IMR-90 (cell line): ENCODE measurements at regions not wholly inside any gene's neighbourhood (a gene's known extent, or its start where the extent isn't known, plus 50 kb on each side); places are given as distances from the start of the nearest gene placed in this dataset.

Source experiments
- ATAC-seq: fragments of 200-7000 bp; cut with Tn5 transposase; 2 replicates; pipeline ENCODE4 v1.9.1; 2020; ENCODE audit warnings: low read depth, mild to moderate bottlenecking, moderate library complexity
- BruUV-seq: library from RNA; stranded (reverse); fragments of 400-500 nt; replicated peaks from 2 replicates; lab custom pipeline; 2021; lab: Mats Ljungman, UMichigan
- CTCF ChIA-PET: fragments of 300-600 bp; formaldehyde crosslinking; extraction: SDS; loops from one replicate; lab custom pipeline; 2021; ENCODE audit warnings: antibody characterized with exemption; lab: Yijun Ruan, JAX
- POLR2A ChIA-PET: fragments of 300-600 bp; sonication (Branson Sonifier 250); formaldehyde crosslinking; loops from one replicate; lab custom pipeline; 2022; ENCODE audit warnings: antibody characterized with exemption; ENCODE audit not compliant: unreplicated experiment; lab: Charles Lee
- DNase-seq: peaks from one replicate; pipeline ENCODE4 v3.0.0; 2013
- H2AFZ ChIP-seq: replicated peaks from 2 replicates; pipeline ENCODE3; 2013; ENCODE audit warnings: low read length, mild to moderate bottlenecking; ENCODE audit not compliant: poor library complexity
- H2AK5ac ChIP-seq: 2 replicates; pipeline ENCODE4 v1.6.1; 2013; ENCODE audit warnings: low read depth, low read length, inconsistent platforms
- H2AK9ac ChIP-seq: replicated peaks from 2 replicates; pipeline ENCODE3; 2013; ENCODE audit warnings: mild to moderate bottlenecking, low read depth, low read length, moderate library complexity; ENCODE audit not compliant: poor library complexity
- H2BK120ac ChIP-seq: 2 replicates; pipeline ENCODE4 v1.6.1; 2013; ENCODE audit warnings: low read depth, low read length, inconsistent platforms
- H2BK15ac ChIP-seq: 3 replicates; pipeline ENCODE4 v1.6.1; 2013; ENCODE audit warnings: low read depth, low read length, inconsistent platforms
- H2BK20ac ChIP-seq: 2 replicates; pipeline ENCODE4 v1.6.1; 2013; ENCODE audit warnings: low read depth, mild to moderate bottlenecking, inconsistent platforms, low read length, moderate library complexity
- H2BK5ac ChIP-seq: 2 replicates; pipeline ENCODE4 v1.6.1; 2013; ENCODE audit warnings: mild to moderate bottlenecking, low read depth, low read length, inconsistent platforms; ENCODE audit not compliant: poor library complexity, severe bottlenecking
- H3K14ac ChIP-seq: replicated peaks from 2 replicates; pipeline ENCODE4 v1.6.1; 2013; ENCODE audit warnings: low read depth, low read length, inconsistent platforms
- H3K18ac ChIP-seq: 2 replicates; pipeline ENCODE4 v1.6.1; 2013; ENCODE audit warnings: low read depth, low read length, control low read depth
- H3K23ac ChIP-seq: 2 replicates; pipeline ENCODE4 v1.6.1; 2013; ENCODE audit warnings: low read depth, low read length, inconsistent platforms
- H3K27ac ChIP-seq: 2 replicates; pipeline ENCODE4 v1.5.1; 2013; ENCODE audit warnings: mild to moderate bottlenecking, control low read depth, low read length; ENCODE audit not compliant: insufficient read depth
- H3K27me3 ChIP-seq: 2 replicates; pipeline ENCODE4 v1.6.1; 2013; ENCODE audit warnings: low read length; ENCODE audit not compliant: control insufficient read depth, insufficient read depth
- H3K36me3 ChIP-seq: 2 replicates; pipeline ENCODE4 v1.6.1; 2013; ENCODE audit warnings: low read length, mixed read lengths; ENCODE audit not compliant: control insufficient read depth, insufficient read depth
- H3K4ac ChIP-seq: 2 replicates; pipeline ENCODE4 v1.6.1; 2013; ENCODE audit warnings: low read depth, low read length, inconsistent platforms
- H3K4me1 ChIP-seq: 2 replicates; pipeline ENCODE4 v1.6.1; 2013; ENCODE audit warnings: low read length, mixed read lengths; ENCODE audit not compliant: control insufficient read depth, insufficient read depth
- H3K4me2 ChIP-seq: 2 replicates; pipeline ENCODE4 v1.6.1; 2013; ENCODE audit warnings: low read depth, mild to moderate bottlenecking, control low read depth, low read length, moderate library complexity
- H3K4me3 ChIP-seq: 2 replicates; pipeline ENCODE4 v1.5.1; 2013; ENCODE audit warnings: low read depth, mild to moderate bottlenecking, control low read depth, low read length, moderate library complexity; ENCODE audit not compliant: insufficient read depth
- H3K56ac ChIP-seq: 2 replicates; pipeline ENCODE4 v1.6.1; 2013; ENCODE audit warnings: low read length, inconsistent platforms; ENCODE audit not compliant: insufficient read depth; ENCODE audit errors: extremely low read depth
- H3K79me1 ChIP-seq, 2 experiments: 2 replicates each; pipeline ENCODE4 v1.6.1; 2013; ENCODE audit warnings: low read length in 2 of 2, inconsistent platforms in 1 of 2, low read depth in 1 of 2
- H3K9ac ChIP-seq: 2 replicates; pipeline ENCODE4 v1.6.1; 2013; ENCODE audit warnings: low read depth, low read length, control low read depth
- H3K9me1 ChIP-seq: 2 replicates; pipeline ENCODE4 v1.6.1; 2013; ENCODE audit warnings: low read length, inconsistent platforms; ENCODE audit not compliant: insufficient read depth
- H3K9me3 ChIP-seq: 2 replicates; pipeline ENCODE4 v1.6.1; 2013; ENCODE audit warnings: low read length; ENCODE audit not compliant: control insufficient read depth, insufficient read depth
- H4K20me1 ChIP-seq: 2 replicates; pipeline ENCODE4 v1.6.1; 2013; ENCODE audit warnings: low read length, inconsistent platforms; ENCODE audit not compliant: insufficient read depth
- H4K5ac ChIP-seq: 2 replicates; pipeline ENCODE4 v1.6.1; 2013; ENCODE audit warnings: mild to moderate bottlenecking, low read depth, low read length, control low read depth
- H4K8ac ChIP-seq, 2 experiments: 2 replicates each; pipeline ENCODE4 v1.6.1; 2013; ENCODE audit warnings: low read depth in 2 of 2, low read length in 2 of 2, control low read depth in 1 of 2, inconsistent platforms in 1 of 2
- H4K91ac ChIP-seq: 2 replicates; pipeline ENCODE4 v1.6.1; 2013; ENCODE audit warnings: low read depth, low read length, inconsistent platforms; ENCODE audit not compliant: insufficient read depth
- ELK1 ChIP-seq: fragments of 150-350 bp; IDR thresholded peaks from 2 replicates; pipeline ENCODE4 v1.6.1; 2016; ENCODE audit warnings: low read depth, mild to moderate bottlenecking, low read length, moderate library complexity, borderline replicate concordance
- MAFK ChIP-seq: IDR thresholded peaks from 2 replicates; pipeline ENCODE4 v1.6.1; 2012; ENCODE audit warnings: low read depth, low read length, improper control_type of control experiment
- NFE2L2 ChIP-seq: fragments of 150-350 bp; IDR thresholded peaks from 2 replicates; pipeline ENCODE4 v1.6.1; 2016; ENCODE audit warnings: low read depth, mild to moderate bottlenecking, low read length
- RFX5 ChIP-seq: IDR thresholded peaks from 2 replicates; pipeline ENCODE4 v1.8.0; 2012; ENCODE audit warnings: low read depth, mild to moderate bottlenecking, low read length, moderate library complexity
- SMC3 ChIP-seq: fragments of 150-350 bp; IDR thresholded peaks from 2 replicates; pipeline ENCODE4 v1.6.1; 2016; ENCODE audit warnings: low read depth, mild to moderate bottlenecking, antibody characterized with exemption, low read length, moderate library complexity
- dilution Hi-C: fragments of 300-500 bp; cut with HindIII; formaldehyde crosslinking; loops from one replicate; pipeline ENCODE4 v1.14.3; 2018; ENCODE audit warnings: low sequenced_read_pairs; ENCODE audit not compliant: unreplicated experiment
- in situ Hi-C: fragments of 300-500 bp; cut with MboI; formaldehyde crosslinking; loops from 3 replicates; pipeline ENCODE4 v1.14.3; 2019; ENCODE audit warnings: low sequenced_read_pairs, inconsistent platforms, mixed read lengths
- intact Hi-C: fragments of 100-400 bp; cut with micrococcal nuclease; formaldehyde crosslinking; loops from 2 replicates; pipeline ENCODE4 v1.10.0; 2022

GRCh38 chr1:90147093-90147492 is 152.2 kb downstream of the ZNF326 start:
- Histone ChIP-seq H3K36me3 (no peaks in the 10 kb centered on the region), H3K4ac (no peak overlapping the region), H4K8ac (no peak overlapping the region), H4K20me1 (no peaks in the 10 kb centered on the region), H3K14ac (no peak overlapping the region), H3K23ac (no peak overlapping the region), H2AK5ac (no peak overlapping the region), H3K4me2 (no peak overlapping the region), H3K18ac (no peak overlapping the region), H3K56ac (no peak overlapping the region), H3K27me3 (no peaks in the 10 kb centered on the region), H3K9me3 (no peaks in the 10 kb centered on the region), H4K5ac (no peak overlapping the region), H2BK15ac (no peak overlapping the region), H3K27ac (no peak overlapping the region), H2BK120ac (no peak overlapping the region), H3K79me1 (no peaks in the 10 kb centered on the region), H3K4me3 (no peak overlapping the region), H3K9ac (no peak overlapping the region), H2AFZ (no peak overlapping the region), H3K9me1 (no peaks in the 10 kb centered on the region), H4K91ac (no peak overlapping the region), H3K4me1 (no peaks in the 10 kb centered on the region), H2AK9ac (no peak overlapping the region), H2BK20ac (no peak overlapping the region), H2BK5ac (no peak overlapping the region)
- ChIA-PET POLR2A (no interaction called here), CTCF (interaction anchor here (0.6 kb wide), 1 partner anchor 511 kb away, joined by 3 read pairs; no protein-coding TSS in a partner anchor)
- intact Hi-C loops: no loop called here
- no peak for TF ChIP-seq NFE2L2
- no peak for TF ChIP-seq ELK1
- no peak for TF ChIP-seq SMC3
- no peak for TF ChIP-seq RFX5
- TF ChIP-seq MAFK: peak; percentile 50
- dilution Hi-C loops: no loop called here
- no TSS peak for BruUV-seq
- in situ Hi-C loops: no loop called here
- ATAC-seq: no peak
- DNase-seq: no peak
